ENCODE measurements at regions not wholly inside any gene's neighbourhood (a gene's known extent, or its start where the extent isn't known, plus 50 kb on each side); places are given as distances from the start of the nearest gene placed in this dataset.

DNA sequence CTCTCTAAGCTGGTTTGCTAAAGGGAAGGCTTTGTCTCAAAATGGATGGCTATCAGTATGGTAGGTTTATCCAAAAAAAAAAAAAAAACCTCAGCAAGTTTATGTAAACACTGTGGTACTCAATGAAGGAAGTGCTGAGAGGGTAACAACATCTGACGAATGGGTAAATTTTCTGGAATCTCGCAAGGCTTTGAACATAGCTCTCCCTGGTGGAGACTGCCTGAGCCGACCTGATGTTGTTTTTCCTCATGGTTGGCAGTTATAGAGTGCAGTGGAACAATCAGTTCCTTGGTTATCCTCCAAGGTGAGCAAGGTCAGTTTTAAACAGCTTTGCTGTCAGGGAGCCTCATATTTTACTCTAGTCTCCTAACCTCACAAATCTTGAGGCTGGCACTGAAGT, 94.6 kb downstream of the ZPLD1 start:
- no peak for DNase-seq (ENCODE audit: low read depth in 2 of 2)

DNA sequence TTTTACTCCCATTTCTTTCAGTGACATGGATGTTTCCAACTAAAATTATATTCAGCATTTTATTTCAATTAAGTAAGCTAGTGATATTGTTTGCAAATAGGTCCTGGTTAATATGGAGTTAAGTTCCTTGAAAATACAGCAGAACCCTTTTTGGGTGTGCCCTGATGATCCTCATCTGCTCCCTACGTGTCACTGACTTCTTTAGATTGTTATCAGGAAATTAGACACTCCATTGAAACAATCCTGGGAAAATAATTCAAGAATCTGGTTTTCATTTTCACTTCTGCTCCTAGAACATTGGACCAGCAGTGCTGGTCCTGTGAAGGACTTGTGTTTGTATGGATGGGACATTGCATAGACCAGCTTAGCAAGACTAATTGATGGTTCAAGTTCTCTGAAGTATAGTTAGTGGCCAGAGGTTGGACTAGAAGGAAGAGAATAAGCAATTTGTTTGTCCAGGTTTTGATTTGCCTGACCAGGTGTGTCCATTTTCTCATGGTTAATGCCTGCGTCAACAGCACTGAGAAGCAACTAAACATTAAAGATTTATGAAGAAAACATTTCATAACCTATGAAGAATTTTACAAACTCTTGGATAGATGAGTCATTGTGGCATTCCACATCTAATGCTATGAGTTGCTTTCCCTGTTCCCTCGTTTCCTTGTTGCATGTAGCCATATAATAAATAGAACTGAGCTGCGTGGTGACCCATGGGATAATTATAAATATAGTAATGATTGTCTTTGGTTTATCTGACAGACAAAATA, 95.8 kb downstream of the ZPLD1 start:
- DNase-seq (ENCODE audit: low read depth in 2 of 2): peak; percentile 25 to 33

DNA sequence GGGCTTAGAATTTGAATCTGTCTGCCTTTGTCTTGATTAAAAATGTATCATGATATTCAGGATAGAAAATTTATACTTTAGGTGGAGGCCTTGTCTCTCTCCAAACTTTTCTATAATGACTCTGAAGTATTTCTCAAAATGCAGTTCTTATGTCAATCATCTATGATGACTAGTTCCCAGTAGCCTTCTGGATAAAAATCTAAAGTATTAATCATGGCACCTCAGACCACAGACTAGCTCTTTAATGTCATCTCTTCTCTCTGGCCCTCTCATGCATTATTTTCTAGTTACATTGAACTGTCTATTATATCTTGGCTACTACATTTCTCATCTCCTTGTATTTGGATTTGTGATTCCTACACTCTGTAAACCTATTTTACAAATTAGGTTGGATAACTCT, 96.9 kb downstream of the ZPLD1 start:
- no peak for DNase-seq (ENCODE audit: low read depth in 2 of 2)

DNA sequence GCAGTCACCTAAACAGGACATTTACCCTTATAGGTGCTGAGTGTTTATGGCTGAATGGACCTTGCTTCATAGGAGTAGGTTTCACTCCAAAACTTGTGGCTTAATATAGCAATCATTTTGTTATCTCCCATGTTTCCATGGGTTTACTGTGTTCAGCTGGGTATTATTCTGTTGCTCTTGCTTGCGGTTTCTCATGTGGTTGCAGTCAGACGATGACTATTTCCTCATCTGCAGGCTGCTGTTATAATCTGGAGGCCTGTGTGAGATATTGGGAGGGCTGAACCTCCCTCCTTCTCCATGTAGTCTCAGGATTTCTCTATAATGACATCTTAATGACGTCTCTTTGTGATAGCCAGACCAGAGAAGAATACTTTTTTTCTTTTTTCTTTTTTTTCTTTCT, 98.1 kb downstream of the ZPLD1 start:
- peak; percentile 40 to 43 for DNase-seq (ENCODE audit: low read depth in 2 of 2)

DNA sequence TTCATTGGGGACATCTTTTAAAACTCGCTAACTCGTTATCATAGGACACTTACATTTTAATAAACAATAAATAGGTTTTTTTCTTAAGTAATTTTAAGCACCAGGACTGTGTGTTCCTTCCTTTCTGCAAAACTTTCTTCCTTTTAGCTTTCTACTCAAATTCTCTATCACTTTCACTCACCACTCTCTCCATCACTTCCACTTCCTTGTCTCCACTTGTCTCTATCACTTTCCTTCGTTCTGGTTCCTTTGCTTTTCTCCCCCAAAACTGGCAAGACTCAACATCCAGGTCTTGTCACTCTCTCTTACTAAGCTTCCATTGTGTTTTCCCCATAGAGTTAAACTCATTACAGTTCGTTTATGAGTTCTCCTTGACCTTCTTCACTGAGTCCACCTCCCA, 99.0 kb downstream of the ZPLD1 start:
- DNase-seq (ENCODE audit: low read depth in 2 of 2): no peak

DNA sequence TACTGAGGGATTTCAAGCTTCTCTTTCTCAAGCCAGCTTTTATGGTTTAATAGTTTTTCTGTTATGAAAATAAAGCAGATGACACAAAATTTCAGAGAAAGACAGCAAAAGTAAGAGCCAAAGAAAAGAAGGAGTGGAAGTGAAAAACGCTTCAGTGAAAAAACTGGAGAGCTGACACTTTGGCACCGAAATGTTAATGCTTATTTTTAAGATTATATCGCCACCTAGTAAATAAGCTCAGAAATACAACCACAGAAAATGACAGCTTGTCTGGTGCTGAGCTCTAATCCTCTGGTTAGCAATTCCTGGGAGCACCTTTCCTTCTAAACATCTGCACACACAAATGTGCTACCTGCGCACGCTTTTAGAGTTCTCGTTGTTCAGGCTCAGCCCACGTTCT, 101.6 kb downstream of the ZPLD1 start:
- no peak for DNase-seq (ENCODE audit: low read depth in 2 of 2)

- no peak for DNase-seq (ENCODE audit: low read depth in 2 of 2)
These were observed 102.3 kb downstream of the ZPLD1 start for GRCh38 chr3:102537123-102537522.

GRCh38 chr3:102544741-102545140, 109.9 kb downstream of the ZPLD1 start:
- no peak for DNase-seq (ENCODE audit: low read depth in 2 of 2)

DNA sequence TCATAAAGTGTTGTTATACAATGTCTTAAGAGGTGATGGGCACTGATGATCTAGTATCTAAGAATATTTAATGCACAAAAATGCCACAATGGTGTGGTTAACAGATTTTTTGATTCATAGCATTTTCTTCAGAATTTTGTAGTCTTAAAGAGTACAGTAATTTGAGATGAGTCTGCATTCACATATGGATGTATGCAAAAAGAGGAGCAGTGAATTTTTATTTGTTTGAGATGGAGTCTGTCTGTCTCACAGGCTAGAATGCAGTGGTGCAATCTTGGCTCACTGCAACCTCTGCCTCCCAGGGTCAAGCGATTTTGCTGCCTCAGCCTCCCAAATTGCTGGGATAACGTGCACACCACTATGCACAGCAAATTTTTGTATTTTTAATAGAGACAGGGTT, 110.5 kb downstream of the ZPLD1 start:
- DNase-seq (ENCODE audit: low read depth in 2 of 2): no peak

DNA sequence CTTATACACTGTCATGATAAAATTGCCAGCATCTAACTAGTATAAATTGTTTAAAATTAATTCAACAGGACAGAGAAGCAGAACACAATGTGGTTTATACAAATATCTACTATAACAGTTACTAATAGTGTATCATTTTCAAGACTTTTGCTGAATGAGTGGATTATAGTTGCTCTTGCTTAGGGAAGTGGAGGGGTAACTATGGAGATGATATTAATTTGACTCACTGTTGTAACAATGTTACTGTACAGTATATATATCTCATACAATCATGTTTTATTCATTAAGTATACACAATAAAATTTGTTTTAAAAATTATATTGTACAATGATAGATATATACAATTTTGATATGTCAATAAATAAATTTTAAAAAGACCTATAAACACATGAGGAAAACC, 119.1 kb downstream of the ZPLD1 start:
- DNase-seq (ENCODE audit: low read depth in 2 of 2): no peak

DNA sequence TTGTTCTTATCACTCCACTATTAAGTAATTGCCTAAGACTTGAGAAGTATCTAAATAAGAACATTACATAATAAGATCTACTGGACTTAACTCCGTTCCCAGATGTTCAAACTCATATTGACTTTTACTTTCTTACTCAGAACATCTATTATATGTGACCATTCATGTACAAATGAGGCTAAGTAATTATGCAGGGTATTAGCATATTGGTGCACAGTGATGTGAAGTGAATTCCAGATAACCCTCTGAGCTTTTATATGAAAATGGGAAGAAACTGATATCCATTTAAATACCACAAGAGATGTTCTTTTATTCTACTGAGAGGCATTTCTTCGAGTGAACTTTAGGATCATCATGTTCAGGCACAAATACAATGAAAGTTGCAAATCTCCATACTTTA, 135.7 kb downstream of the ZPLD1 start:
- no peak for DNase-seq (ENCODE audit: low read depth in 2 of 2)

DNA sequence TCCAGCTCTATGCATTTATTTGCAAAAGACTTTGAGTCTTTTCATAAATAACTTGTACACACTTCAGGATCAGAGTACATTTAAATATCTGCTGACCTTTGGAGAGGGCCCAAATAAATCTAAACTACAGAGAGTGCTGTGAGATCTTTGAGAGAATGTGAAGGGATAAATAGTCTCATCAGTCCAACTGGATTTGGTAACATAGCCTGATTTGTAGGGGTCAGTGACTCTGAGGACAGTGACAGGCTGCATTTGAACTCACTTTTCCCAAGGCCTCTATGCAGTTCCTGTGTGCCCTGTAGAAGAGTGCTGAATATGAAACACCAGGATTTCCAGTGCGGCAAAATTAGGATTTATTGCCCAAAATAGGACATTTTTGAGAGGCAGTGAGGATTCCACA, 136.2 kb downstream of the ZPLD1 start:
- no peak for DNase-seq (ENCODE audit: low read depth in 2 of 2)

GRCh38 chr3:102571720-102572384, 137.0 kb downstream of the ZPLD1 start:
- DNase-seq (ENCODE audit: low read depth in 2 of 2): no peak

GRCh38 chr3:102573483-102574028, 138.7 kb downstream of the ZPLD1 start:
- no peak for DNase-seq (ENCODE audit: low read depth in 2 of 2)

GRCh38 chr3:102574355-102574754, 139.5 kb downstream of the ZPLD1 start:
- DNase-seq (ENCODE audit: low read depth in 2 of 2): no peak

DNA sequence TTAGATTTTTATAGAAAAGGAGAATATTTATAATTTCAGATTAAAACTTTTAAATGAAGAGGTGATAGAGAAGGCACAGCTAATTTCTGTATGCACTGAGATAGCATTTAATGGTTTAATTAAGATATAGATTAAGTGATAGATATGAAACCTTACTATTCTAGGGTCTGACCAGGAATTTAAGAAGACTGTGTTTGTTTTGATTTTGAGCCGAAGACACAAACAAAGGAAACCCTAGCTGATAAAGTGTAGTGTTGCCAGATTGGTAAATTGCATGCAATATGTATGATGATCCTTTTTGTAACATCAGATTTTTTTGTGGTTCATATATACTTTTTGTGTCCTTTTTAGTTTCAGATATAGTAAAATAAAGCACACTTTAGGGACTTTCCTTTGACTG, 141.8 kb downstream of the ZPLD1 start:
- no peak for DNase-seq (ENCODE audit: low read depth in 2 of 2)

DNA sequence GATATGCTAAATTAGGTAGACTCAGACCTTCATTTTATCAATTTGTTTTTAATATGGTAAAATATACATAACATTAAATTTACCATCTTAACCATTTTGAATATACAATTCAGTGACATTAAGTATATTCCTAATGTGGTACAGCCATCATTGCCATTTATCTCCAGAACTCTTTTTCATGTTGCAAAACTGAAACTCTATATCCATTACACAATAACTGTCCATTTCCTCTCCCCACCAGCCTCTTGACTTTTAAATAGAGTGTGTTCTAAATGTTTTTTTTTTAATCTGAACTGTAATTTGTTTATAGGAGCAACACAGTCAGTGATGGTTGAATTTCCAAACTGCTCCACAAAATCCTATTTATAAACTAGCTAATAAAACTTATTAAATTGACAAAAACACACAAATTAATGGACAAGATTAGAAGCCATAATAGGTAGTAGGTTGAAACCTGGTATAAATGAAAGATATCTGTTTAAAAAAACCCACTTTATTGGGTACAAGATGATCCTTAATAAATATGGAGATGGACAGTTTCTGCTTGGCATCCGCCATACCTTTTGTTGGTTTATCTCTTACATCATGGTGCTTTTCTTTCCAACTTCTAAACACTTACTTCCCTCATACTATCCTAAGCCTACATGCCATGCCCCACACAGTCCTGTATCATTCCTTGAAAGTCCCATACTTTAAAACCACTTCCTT, 142.4 kb downstream of the ZPLD1 start:
- no peak for DNase-seq (ENCODE audit: low read depth in 2 of 2)

- no peak for DNase-seq (ENCODE audit: low read depth in 2 of 2)
These were observed 145.9 kb downstream of the ZPLD1 start for GRCh38 chr3:102580760-102581159.

DNA sequence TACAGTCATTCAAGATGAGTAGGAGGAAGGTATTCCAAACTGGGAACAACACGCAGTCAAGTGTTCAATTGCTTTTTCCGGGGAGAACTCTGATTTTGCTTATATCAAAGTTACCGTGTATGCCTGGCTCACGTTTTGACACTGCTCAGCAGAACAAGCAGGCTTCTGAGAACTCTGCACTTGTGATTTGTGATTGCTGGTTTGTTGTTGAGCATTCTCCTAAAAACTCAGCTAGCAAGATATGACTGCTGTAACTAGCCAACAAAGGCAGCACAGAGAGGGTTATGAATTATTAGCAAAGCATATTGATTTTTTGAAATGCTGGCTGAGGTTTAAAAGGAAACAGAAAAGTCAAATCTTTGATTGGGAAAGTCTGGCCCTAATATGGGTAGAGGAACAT, 151.7 kb downstream of the ZPLD1 start:
- no peak for DNase-seq (ENCODE audit: low read depth in 2 of 2)

GRCh38 chr3:102593812-102594602, 159.2 kb downstream of the ZPLD1 start:
- DNase-seq (ENCODE audit: low read depth in 2 of 2): no peak

GRCh38 chr3:102595057-102595456, 160.2 kb downstream of the ZPLD1 start:
- DNase-seq (ENCODE audit: low read depth in 2 of 2): no peak
